Stimulated activated naive CD4-positive, alpha-beta T cell (primary cell): ENCODE measurements at regions not wholly inside any gene's neighbourhood (a gene's known extent, or its start where the extent isn't known, plus 50 kb on each side); places are given as distances from the start of the nearest gene placed in this dataset.
A peak's percentile ranks its signal among the peaks of the same experiment; 100 is the strongest.

ENCODE experiments used
- DNase-seq, 6 experiments: peaks; one replicate each; lab custom pipeline; 2025; lab: John Stamatoyannopoulos, UW

DNA sequence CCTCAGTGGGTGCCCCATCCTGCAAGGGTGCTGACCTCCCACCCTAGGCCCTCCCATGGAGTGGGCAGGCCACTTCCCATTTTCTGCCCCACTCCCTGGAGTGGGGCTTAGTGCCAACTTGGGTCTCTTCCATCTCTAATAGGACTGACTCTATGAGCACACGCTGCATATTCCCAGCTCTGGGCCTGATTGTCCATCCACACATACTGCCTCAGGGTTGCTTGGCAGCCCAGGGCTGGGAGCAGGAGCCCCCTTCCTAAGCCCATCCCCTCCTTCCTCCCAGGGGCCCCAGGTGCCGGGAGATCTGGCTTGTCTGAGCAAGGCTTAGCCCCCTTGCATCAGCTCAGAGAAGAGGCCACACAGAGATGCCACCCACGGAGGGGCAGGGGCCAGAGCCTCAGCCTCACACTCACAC is 55.1 kb downstream of the PJA1 start:
- DNase-seq, result no peak

DNA sequence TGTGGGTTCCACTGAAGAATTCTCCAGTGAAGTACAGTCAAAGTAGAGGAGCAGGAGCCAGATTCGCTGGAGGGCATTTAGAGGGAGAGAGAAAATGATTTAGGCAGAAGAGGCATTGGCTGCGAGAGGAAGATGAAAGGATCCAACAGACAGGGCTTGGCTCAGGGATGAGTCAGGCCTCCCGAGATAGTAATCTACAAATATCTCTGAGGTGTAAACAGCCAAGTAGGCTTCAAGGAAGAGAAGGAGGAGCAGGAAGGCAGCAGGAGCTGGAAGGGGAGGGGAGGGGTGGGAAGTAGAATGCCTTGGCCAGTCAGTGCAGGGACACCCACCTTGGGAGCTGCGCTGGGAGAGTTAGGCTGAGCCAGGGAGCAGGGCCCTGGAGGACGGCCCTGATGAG is 55.5 kb downstream of the PJA1 start:
- no peak for DNase-seq

- no peak for DNase-seq
Measured at GRCh38 chrX:69109036-69109663, 56.1 kb downstream of the PJA1 start.

- no peak for DNase-seq
Measured at GRCh38 chrX:69107747-69108401, 57.4 kb downstream of the PJA1 start.

- DNase-seq, result no peak
Measured at GRCh38 chrX:69107231-69107739, 58.0 kb downstream of the PJA1 start.

GRCh38 chrX:69104756-69105434 is 60.4 kb downstream of the PJA1 start:
- DNase-seq, result no peak

DNA sequence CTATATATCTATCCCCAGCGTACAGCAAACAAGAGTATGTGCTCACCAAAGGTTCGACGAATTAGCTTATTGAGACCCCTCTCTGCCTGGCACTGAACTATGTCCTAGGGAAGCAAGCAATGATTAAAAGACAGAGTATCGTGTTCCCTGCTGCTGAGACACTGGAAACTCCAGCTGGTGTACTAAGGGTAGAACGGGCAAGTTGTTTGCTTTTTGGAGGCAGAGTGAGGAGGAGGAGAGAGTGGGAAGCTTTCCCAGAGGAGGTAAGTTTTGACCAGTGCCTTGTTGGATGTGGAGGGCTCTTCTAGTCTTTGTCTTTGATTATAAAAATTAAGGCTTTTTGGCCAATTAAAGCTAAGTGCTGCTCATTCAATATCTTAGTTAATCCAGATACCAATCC is 61.7 kb downstream of the PJA1 start:
- DNase-seq, result no peak

DNA sequence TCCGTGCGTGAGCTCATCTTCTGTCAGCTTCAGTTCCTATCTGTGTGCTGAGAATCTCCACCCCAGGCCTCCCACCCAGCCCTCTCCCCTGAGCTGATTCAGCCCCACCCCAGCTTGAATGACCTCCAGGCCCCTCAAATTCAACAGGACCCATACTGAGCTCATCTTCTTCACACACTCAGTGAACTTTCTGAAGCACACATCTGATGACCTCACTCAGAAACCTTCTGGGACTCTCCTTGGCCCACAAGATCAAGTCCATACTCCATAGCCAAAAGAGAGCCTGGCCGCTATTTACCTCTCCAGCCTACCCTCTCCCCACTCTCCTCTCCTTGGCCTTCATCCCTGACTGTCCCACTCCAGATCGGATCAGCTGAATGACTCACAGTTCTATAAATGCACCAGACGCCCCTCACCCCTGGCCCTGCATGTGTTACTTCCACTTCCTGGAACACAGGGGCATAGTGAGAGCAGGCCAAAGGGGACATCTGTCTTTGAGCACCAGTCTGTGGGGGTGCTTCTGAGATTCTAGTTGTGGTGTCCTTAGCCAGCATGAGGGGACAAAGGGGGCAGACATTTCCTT is 62.5 kb downstream of the PJA1 start:
- no peak for DNase-seq

DNA sequence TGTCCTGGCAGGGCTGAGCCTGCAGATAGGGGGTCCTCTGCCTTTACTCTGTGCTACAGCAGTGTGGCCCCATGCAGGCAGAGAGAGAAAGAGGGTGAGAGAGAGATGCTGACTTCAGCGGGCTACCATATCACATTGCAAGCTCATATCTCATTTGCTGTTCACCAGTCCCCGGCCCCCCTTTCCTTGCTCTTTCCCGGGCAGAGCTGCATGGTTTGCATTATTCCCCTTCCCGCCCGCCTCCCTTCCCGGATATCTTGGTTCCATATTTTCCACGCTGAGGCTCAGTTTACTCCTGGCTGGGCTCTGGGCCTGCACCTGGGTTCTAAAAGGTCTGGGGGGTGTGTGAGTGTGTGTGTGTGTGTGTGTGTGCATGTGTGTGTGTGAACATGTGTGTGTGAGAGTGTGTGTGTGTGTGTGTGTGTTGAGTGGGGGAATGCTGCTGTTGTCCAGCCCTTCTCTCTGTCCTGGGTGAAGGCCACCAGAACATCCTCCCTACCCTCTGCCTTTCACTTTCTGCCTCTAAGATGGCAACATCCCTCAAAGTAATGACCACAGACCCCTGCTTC is 63.5 kb downstream of the PJA1 start:
- no peak for DNase-seq

DNA sequence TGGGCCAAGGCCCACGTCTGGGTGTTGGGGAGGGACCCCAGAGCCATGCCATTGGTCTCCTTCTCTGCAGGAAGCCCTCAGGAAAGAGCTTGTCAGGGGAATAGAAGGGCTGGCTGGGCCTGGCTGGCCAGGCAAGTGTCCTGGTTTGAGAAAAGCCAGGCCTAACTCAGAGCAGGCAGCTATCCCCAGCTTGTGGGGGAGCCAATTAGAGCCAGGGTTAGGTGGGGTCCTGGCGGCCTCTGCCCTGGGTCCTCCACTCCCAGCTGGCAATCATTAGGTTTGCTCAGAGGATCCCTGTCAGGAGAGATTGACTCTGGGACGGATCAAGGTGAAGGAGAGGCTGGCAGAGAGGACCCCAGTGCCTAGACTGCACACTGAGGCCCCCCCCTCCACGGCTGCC is 64.8 kb downstream of the PJA1 start:
- DNase-seq, result no peak

- DNase-seq, result no peak
Measured at GRCh38 chrX:69097451-69098236, 67.6 kb downstream of the PJA1 start.

DNA sequence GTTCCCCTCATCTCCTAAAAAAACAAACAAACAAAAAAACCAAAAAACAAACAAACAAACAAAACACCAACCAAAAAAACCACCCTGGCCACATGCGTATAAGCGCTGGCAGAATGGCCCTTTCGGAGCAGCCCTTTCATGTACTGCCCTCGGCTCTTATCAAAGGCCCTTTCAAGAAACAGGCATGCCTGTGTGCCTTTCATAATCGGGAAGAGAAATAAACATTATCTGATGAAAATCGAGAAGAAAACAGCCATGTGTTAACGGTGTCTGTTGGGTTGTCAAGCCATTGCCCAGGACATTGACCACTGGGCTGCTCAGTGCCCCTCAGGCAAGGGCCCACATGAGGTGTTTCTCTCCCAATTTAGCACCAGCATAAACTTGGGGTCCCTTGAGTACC is 68.3 kb downstream of the PJA1 start:
- no peak for DNase-seq

DNA sequence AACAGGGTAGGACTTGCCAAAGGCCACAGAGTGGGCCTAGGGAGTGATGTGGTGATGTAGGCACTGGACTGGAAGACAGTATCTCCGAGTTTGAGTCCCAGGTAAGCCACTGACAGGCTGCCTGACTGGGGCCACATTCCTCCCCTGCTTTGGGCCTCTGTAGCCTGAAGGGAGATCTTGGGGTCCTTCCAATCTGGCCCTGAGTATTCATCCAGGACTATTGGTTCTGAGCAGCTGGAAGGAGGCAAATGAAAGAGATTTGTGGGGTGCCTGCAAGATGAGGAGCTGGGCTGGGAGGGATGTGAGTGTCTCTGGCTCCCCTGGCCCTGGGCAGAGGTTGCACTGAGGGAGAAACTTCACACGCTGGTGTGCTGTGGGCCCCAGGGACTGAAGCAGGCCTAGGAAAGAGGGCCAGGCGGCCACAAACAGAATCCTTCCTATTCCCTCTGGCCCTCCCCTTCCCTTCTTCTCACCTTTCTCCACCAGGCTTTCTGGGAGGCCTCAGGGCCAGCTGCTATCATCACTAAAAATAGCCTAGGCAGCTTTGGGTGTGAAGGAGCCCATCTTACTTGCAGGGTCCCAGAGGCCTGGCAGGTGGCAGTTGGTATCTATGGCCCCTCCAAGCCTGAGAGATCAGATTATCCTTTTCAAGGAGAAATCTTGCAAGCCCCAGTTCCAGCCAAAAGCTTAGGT is 70.1 kb downstream of the PJA1 start:
- DNase-seq, result no peak

- DNase-seq, result peak in 3 of 6 experiments; percentile 1 to 35 (median 18)
Measured at GRCh38 chrX:69093960-69094871, 71.0 kb downstream of the PJA1 start.

GRCh38 chrX:69090022-69090421 is 75.2 kb downstream of the PJA1 start:
- DNase-seq, result no peak

DNA sequence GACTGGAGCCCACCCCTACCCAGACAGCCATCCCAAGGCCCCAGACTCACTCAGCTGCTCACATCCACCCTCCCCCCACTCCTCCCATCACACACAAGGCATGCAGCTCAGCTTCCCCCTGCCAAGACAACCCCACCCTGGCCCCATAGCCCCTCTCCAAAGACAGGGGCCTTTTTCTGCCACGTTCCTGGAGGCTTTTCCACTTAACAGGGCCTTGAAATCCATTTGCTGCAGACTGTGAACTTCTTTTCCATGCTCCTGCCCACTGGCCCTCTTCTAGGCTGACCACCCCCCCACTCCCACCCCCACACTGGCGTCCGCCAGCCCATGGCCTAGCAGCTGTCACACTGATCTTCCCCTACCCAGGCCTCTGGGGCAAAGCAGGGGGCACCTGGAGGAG is 76.0 kb downstream of the PJA1 start:
- DNase-seq, result no peak

GRCh38 chrX:69088171-69088938 is 76.9 kb downstream of the PJA1 start:
- no peak for DNase-seq

DNA sequence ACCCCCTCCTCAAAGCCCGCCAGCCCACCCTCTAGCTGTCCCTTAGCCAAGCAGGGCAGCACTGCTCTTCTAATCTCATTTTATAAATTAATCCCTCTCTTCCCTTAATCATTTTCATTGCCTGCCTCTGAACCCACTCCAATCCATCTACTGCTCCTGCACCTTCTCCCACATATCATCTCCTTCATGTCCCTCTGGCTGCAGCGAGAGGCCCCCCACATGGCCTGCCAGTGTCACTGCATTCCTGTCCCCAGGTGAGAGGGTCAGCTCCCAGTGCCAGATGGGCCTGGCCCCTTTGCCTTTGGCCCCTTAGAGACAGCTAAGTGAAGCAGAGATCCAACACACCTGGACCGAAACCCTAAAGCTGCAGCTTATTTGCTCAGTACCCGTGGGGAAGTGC is 79.4 kb downstream of the PJA1 start:
- no peak for DNase-seq

- DNase-seq, result no peak
Measured at GRCh38 chrX:69085151-69085550, 80.1 kb downstream of the PJA1 start.
